Gastrocnemius medialis (tissue), 4 donors: ENCODE measurements at regions not wholly inside any gene's neighbourhood (a gene's known extent, or its start where the extent isn't known, plus 50 kb on each side); places are given as distances from the start of the nearest gene placed in this dataset.

Experiments
- CTCF ChIP-seq, 5 experiments: fragments of 450-650 bp in 3 of 5; fragments of 200-600 bp in 2 of 5; sonication (generic) in 2 of 5; IDR thresholded peaks in 4 of 5; conservative IDR thresholded peaks in 1 of 5; 1 replicate in 4 of 5; 2 replicates in 1 of 5; pipeline ENCODE4 v1.5.1; 2016 to 2019; ENCODE audit warnings: antibody characterized with exemption in 5 of 5, mild to moderate bottlenecking in 3 of 5, moderate library complexity in 3 of 5
- POLR2A ChIP-seq, 2 donors: fragments of 450-650 bp; IDR thresholded peaks; one replicate each; pipeline ENCODE4 v1.6.1; 2017; ENCODE audit warnings: antibody characterized with exemption in 2 of 2, mild to moderate bottlenecking in 2 of 2, moderate library complexity in 2 of 2

- TF ChIP-seq CTCF (IDR thresholded peaks at IDR 0.05 in 4 of 5, conservative IDR thresholded peaks at IDR 0.05 in 1 of 5) = no peak
- no peak for TF ChIP-seq POLR2A (IDR thresholded peaks at IDR 0.05)
These were observed 93.0 kb upstream of the WNT7A start for GRCh38 chr3:13972679-13973379.
